HG03439 (cell line): ENCODE measurements at regions not wholly inside any gene's neighbourhood (a gene's known extent, or its start where the extent isn't known, plus 50 kb on each side); places are given as distances from the start of the nearest gene placed in this dataset.

Source experiments
- ATAC-seq: cut with Tn5 transposase; IDR thresholded peaks from one replicate; pipeline ENCODE4 v1.9.1; 2021; ENCODE audit warnings: mild to moderate bottlenecking, moderate library complexity; ENCODE audit not compliant: unreplicated experiment

GRCh38 chr17:68182011-68182306 is 65.9 kb upstream of the AMZ2 start:
- no peak for ATAC-seq

GRCh38 chr17:68182940-68183551 is 64.8 kb upstream of the AMZ2 start:
- ATAC-seq, result no peak

- no peak for ATAC-seq
These were observed 63.7 kb upstream of the AMZ2 start for GRCh38 chr17:68184141-68184571.

- no peak for ATAC-seq
These were observed 62.9 kb upstream of the AMZ2 start for GRCh38 chr17:68184816-68185436.

- no peak for ATAC-seq
These were observed 62.0 kb upstream of the AMZ2 start for GRCh38 chr17:68185820-68186219.

GRCh38 chr17:68190495-68190894 is 57.3 kb upstream of the AMZ2 start:
- ATAC-seq, result no peak

GRCh38 chr17:68195667-68196393 is 52.0 kb upstream of the AMZ2 start:
- no peak for ATAC-seq

GRCh38 chr17:68196394-68197090 is 51.3 kb upstream of the AMZ2 start:
- ATAC-seq, result no peak

- no peak for ATAC-seq
These were observed 50.5 kb upstream of the AMZ2 start for GRCh38 chr17:68197091-68197996.

- no peak for ATAC-seq
These were observed 49.6 kb upstream of the AMZ2 start for GRCh38 chr17:68197997-68198930.
